ENCODE measurements at regions not wholly inside any gene's neighbourhood (a gene's known extent, or its start where the extent isn't known, plus 50 kb on each side); places are given as distances from the start of the nearest gene placed in this dataset.

DNA sequence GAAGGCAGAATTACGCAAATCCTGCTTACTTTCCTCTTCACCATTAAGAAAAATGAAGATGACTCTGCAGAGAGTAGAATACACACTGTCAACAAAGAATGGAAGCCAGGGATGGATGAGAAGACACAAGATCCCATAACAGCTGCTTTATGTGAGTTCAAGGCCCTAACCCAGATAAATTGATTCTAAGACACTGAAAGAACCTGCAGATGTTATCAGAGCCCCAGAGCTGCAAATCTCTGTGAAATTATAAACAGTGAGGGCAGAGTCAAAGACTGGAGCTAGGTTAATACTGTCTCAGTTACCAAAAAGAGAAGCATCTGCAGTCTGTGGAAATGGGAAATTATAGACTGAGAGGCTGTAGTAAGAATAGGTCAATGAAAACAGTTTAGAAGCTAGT is 320.1 kb upstream of the PKDCC start:
- TF ChIP-seq, protein P1, sequence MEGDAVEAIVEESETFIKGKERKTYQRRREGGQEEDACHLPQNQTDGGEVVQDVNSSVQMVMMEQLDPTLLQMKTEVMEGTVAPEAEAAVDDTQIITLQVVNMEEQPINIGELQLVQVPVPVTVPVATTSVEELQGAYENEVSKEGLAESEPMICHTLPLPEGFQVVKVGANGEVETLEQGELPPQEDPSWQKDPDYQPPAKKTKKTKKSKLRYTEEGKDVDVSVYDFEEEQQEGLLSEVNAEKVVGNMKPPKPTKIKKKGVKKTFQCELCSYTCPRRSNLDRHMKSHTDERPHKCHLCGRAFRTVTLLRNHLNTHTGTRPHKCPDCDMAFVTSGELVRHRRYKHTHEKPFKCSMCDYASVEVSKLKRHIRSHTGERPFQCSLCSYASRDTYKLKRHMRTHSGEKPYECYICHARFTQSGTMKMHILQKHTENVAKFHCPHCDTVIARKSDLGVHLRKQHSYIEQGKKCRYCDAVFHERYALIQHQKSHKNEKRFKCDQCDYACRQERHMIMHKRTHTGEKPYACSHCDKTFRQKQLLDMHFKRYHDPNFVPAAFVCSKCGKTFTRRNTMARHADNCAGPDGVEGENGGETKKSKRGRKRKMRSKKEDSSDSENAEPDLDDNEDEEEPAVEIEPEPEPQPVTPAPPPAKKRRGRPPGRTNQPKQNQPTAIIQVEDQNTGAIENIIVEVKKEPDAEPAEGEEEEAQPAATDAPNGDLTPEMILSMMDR (conservative IDR thresholded peaks at IDR 0.05 in 1 of 2, IDR thresholded peaks at IDR 0.05 in 1 of 2; ENCODE audit: extremely low read depth in 1 of 2, insufficient read depth in 1 of 2, low read depth in 1 of 2, low read length in 2 of 2): no peak
- TF ChIP-seq EZH2 (IDR thresholded peaks at IDR 0.05; ENCODE audit: borderline replicate concordance, low read length): no peak

Data from mammary epithelial cell (primary cell).